Liver (tissue), 3 donors: ENCODE measurements at regions not wholly inside any gene's neighbourhood (a gene's known extent, or its start where the extent isn't known, plus 50 kb on each side); places are given as distances from the start of the nearest gene placed in this dataset.

Source experiments
- EGR1 ChIP-seq, 2 donors: IDR thresholded peaks; 2 replicates each; pipeline ENCODE4 v1.6.1; 2016 to 2018; ENCODE audit warnings: antibody characterized with exemption in 2 of 2, low read depth in 2 of 2
- NR2F2 ChIP-seq: IDR thresholded peaks from 2 replicates; pipeline ENCODE4 v1.6.1; 2016; ENCODE audit warnings: antibody characterized with exemption
- RAD21 ChIP-seq, 2 donors: IDR thresholded peaks; 2 replicates each; pipeline ENCODE4 v1.6.1; 2016; ENCODE audit warnings: antibody characterized with exemption in 2 of 2, mild to moderate bottlenecking in 2 of 2
- SP1 ChIP-seq: IDR thresholded peaks from 2 replicates; pipeline ENCODE4 v1.6.1; 2018; ENCODE audit warnings: antibody characterized with exemption, mild to moderate bottlenecking
- TAF1 ChIP-seq: conservative IDR thresholded peaks from 2 replicates; pipeline ENCODE4 v1.6.1; 2016; ENCODE audit warnings: antibody characterized with exemption, mild to moderate bottlenecking
- YY1 ChIP-seq: IDR thresholded peaks from 2 replicates; pipeline ENCODE4 v1.6.1; 2016; ENCODE audit warnings: antibody characterized with exemption, mild to moderate bottlenecking
- TF ChIP-seq, protein P1 (sequence below): IDR thresholded peaks from 2 replicates; pipeline ENCODE4 v1.6.1; 2016; ENCODE audit warnings: antibody characterized with exemption, mild to moderate bottlenecking
- TF ChIP-seq, protein P2 (sequence below): fragments of 150-350 bp; IDR thresholded peaks from 2 replicates; pipeline ENCODE4 v1.5.1; 2017; ENCODE audit warnings: improper control_type of control experiment, low read depth, low read length; ENCODE audit not compliant: missing input control
- TF ChIP-seq, protein P3 (sequence below): IDR thresholded peaks from 2 replicates; pipeline ENCODE4 v1.6.1; 2016; ENCODE audit warnings: antibody characterized with exemption
- TF ChIP-seq, protein P4 (sequence below): IDR thresholded peaks from 2 replicates; pipeline ENCODE4 v1.6.1; 2016; ENCODE audit warnings: antibody characterized with exemption
- TF ChIP-seq, protein P5 (sequence below): IDR thresholded peaks from 2 replicates; pipeline ENCODE4 v1.6.1; 2016; ENCODE audit warnings: antibody characterized with exemption
- donor health status: healthy.
- donor health status: healthy.

DNA sequence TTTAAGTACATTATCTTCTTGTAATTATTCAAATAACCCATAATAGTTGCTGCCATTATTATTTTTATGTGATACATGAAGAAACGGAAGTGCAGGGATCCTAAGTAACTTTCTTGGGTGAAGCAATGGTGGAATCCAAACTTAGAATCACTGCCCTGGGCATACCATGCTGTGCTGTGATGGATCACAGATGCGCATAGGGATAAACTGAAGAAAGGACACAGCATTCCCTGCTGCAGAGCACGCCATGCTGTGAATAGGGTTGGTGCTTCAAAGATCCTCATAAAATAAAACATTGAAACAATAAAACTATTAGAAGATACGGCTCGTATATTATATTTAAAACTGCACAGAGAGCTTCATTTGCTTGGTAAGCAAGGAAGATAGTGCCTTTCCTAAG lies 211.7 kb upstream of the ADAMTS16 start:
- TF ChIP-seq SP1, result no peak
- TF ChIP-seq, protein P1, sequence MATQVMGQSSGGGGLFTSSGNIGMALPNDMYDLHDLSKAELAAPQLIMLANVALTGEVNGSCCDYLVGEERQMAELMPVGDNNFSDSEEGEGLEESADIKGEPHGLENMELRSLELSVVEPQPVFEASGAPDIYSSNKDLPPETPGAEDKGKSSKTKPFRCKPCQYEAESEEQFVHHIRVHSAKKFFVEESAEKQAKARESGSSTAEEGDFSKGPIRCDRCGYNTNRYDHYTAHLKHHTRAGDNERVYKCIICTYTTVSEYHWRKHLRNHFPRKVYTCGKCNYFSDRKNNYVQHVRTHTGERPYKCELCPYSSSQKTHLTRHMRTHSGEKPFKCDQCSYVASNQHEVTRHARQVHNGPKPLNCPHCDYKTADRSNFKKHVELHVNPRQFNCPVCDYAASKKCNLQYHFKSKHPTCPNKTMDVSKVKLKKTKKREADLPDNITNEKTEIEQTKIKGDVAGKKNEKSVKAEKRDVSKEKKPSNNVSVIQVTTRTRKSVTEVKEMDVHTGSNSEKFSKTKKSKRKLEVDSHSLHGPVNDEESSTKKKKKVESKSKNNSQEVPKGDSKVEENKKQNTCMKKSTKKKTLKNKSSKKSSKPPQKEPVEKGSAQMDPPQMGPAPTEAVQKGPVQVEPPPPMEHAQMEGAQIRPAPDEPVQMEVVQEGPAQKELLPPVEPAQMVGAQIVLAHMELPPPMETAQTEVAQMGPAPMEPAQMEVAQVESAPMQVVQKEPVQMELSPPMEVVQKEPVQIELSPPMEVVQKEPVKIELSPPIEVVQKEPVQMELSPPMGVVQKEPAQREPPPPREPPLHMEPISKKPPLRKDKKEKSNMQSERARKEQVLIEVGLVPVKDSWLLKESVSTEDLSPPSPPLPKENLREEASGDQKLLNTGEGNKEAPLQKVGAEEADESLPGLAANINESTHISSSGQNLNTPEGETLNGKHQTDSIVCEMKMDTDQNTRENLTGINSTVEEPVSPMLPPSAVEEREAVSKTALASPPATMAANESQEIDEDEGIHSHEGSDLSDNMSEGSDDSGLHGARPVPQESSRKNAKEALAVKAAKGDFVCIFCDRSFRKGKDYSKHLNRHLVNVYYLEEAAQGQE, result no peak
- no peak for TF ChIP-seq EGR1 (IDR thresholded peaks at IDR 0.05; ENCODE audit: low read depth in 2 of 2)
- TF ChIP-seq, protein P2, sequence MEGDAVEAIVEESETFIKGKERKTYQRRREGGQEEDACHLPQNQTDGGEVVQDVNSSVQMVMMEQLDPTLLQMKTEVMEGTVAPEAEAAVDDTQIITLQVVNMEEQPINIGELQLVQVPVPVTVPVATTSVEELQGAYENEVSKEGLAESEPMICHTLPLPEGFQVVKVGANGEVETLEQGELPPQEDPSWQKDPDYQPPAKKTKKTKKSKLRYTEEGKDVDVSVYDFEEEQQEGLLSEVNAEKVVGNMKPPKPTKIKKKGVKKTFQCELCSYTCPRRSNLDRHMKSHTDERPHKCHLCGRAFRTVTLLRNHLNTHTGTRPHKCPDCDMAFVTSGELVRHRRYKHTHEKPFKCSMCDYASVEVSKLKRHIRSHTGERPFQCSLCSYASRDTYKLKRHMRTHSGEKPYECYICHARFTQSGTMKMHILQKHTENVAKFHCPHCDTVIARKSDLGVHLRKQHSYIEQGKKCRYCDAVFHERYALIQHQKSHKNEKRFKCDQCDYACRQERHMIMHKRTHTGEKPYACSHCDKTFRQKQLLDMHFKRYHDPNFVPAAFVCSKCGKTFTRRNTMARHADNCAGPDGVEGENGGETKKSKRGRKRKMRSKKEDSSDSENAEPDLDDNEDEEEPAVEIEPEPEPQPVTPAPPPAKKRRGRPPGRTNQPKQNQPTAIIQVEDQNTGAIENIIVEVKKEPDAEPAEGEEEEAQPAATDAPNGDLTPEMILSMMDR, result no peak
- TF ChIP-seq, protein P3, sequence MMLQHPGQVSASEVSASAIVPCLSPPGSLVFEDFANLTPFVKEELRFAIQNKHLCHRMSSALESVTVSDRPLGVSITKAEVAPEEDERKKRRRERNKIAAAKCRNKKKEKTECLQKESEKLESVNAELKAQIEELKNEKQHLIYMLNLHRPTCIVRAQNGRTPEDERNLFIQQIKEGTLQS, result no peak
- TF ChIP-seq YY1, result no peak
- TF ChIP-seq, protein P4, sequence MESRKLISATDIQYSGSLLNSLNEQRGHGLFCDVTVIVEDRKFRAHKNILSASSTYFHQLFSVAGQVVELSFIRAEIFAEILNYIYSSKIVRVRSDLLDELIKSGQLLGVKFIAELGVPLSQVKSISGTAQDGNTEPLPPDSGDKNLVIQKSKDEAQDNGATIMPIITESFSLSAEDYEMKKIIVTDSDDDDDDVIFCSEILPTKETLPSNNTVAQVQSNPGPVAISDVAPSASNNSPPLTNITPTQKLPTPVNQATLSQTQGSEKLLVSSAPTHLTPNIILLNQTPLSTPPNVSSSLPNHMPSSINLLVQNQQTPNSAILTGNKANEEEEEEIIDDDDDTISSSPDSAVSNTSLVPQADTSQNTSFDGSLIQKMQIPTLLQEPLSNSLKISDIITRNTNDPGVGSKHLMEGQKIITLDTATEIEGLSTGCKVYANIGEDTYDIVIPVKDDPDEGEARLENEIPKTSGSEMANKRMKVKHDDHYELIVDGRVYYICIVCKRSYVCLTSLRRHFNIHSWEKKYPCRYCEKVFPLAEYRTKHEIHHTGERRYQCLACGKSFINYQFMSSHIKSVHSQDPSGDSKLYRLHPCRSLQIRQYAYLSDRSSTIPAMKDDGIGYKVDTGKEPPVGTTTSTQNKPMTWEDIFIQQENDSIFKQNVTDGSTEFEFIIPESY, result no peak
- no peak for TF ChIP-seq NR2F2
- TF ChIP-seq, protein P5, sequence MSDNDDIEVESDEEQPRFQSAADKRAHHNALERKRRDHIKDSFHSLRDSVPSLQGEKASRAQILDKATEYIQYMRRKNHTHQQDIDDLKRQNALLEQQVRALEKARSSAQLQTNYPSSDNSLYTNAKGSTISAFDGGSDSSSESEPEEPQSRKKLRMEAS, result no peak
- no peak for TF ChIP-seq TAF1
- no peak for TF ChIP-seq RAD21 (IDR thresholded peaks at IDR 0.05)
